ENCODE measurements at regions not wholly inside any gene's neighbourhood (a gene's known extent, or its start where the extent isn't known, plus 50 kb on each side); places are given as distances from the start of the nearest gene placed in this dataset.

DNA sequence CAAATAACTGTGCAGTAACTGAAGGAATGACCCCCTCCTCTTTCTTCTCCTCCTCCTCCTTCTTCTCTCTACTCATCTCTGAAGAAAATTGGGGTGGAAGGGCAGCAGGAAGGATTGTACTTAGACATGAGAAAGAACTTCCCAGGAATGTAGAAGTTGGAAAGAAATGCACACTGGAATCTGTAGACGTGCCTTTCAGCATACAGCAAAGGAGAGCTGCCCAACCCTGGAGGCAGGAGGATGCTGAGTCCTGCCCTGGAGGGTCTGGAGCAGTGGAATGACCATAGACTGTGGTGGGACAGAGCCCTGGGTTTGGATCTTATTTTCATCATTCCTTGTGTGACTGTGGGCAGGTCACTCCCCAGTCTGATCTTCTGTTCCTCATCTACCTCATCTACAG, 80.1 kb downstream of the PJA1 start:
- DNase-seq (ENCODE audit: low read depth in 4 of 4, low spot score in 3 of 4) = no peak

DNA sequence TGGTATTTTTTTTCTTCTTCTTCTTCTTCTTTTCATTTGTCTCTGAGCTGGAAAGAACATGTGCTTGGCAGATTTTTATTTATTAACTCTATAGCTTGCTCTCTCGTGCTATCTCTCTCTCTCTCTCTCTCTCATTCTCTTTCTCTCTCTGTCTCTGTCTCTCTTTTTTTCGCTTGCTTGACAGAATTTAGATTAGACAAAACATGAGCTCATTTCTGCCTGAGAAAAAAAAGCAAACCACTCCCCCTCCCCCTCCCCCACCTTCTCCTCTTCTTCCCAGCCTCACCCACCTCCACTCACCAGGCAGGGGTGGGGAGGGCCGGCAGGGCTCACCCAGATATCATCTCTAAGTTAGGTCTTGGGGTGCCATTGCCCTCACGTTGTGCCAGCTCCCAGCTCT, 81.5 kb downstream of the PJA1 start:
- no peak for DNase-seq (ENCODE audit: low read depth in 4 of 4, low spot score in 3 of 4)

DNA sequence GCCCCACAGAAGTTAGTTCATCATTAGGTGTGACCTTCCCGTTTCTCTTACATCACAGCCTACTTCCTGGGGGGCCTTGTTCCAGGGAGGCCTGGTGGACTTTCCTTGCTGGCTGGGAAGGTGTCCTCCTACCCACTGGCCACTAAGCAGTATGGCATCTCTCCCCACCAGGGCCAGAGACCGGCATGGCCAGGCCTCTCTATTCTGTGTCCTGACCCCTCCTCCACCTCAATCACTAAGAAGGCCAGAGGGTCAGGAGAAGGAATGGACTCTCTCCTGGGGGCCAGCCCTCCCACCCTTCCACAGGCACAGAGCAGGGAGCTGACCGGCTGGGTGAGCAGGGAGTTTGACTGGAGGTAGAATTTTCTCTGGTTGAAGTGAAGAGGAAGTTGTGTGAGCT, 81.9 kb downstream of the PJA1 start:
- DNase-seq (ENCODE audit: low read depth in 4 of 4, low spot score in 3 of 4) = no peak

DNA sequence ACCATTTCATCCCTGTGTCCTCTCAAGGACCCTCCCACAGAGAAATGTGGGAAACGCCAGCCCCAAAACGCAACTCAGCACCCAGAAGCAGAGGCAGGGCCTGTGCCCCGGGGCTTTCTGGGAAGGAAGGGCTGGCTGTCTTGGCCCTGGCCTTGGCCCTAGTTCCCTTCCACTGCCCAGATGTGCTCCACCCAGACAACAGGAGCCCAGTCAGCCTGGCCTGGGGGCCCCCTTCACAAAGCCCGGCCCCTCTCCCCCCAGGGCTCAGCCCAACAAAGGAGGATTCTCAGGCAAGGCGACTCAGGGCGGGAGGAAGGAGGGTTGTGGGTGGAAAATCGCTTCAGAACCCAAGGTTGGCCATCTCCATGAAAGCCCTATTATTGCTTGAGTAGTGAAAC, 82.5 kb downstream of the PJA1 start:
- DNase-seq (ENCODE audit: low read depth in 4 of 4, low spot score in 3 of 4) = no peak

DNA sequence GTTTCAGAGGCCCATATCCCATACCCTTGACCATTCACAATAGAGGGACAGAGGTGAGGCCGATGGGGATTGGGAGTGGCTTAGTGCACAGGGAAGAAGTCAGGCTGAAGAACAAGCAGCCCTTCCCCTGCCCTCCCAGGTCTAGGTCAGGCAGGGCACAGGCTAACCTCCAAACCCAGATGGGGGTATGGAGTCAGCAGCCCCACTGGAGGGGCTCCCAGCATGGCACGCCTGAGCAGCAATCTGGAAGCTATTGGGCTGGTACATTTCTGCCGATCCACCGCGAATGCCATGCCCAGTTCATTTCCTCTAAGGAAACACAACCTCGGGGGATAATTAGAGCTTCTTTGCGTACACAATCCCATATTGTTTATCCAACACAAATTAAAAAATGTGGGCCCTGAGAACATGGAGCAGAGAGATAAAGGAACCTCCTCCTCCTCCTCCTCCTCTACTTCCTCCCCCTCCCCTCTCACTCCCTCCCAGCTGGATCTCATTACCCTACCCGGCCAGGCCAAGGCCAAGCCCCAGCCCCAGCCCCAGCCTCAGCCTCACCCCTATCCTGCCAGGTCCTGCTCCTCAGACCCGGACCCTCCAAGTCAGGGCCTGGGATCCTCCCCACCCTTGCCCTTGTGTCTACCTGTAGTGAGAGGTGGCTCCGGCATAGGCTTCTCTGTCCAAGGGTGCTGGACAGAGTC, 83.0 kb downstream of the PJA1 start:
- DNase-seq (ENCODE audit: low read depth in 4 of 4, low spot score in 3 of 4) = no peak

DNA sequence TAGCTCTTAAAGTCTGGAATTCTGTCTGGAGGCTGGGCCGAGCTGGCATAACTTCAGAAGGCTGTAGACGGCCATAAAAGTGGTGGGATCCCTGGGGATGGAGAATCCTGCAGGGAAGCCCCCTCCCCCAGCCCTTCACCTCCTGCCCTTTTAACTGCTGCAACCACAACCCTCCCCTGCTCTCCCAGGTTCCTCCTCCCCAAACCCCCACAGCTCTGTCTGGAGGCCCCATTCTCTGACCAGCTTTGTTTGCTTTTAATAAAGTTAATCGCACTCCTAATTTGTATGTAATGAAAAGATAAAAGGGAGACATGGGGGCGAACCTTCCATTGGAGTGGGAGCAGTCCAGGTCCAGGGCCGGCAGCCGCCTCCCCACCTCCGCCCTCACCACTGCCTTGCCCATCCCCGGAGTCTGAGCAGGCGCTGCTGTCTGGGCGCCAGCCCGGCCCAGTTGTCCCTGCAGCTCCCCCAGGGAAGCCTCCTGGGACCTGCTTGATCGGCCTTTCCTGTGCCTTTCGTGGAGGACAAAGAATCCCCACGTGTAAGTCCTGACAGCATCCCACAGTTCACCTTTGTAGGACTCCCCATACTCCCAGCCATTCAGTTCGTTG, 84.3 kb downstream of the PJA1 start:
- no peak for DNase-seq (ENCODE audit: low read depth in 4 of 4, low spot score in 3 of 4)

DNA sequence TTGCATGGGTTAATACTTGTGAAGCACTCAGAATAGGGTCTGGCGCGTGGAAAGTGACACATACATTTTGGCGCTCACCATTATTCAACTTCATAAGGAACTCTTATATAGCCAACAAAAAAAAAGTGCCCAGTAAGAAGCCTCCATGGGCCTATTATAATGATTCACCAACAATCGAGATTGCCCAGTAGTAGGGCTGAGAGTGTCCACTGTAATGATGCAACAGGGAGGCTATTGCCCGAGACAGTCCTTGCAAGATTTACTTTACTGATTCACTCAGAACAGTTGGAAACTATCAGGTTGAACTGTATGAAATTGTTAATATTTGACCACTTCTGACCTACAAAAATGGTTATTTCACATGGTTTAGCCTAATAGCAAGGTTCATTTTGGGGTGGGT, 86.0 kb downstream of the PJA1 start:
- no peak for DNase-seq (ENCODE audit: low read depth in 4 of 4, low spot score in 3 of 4)

DNA sequence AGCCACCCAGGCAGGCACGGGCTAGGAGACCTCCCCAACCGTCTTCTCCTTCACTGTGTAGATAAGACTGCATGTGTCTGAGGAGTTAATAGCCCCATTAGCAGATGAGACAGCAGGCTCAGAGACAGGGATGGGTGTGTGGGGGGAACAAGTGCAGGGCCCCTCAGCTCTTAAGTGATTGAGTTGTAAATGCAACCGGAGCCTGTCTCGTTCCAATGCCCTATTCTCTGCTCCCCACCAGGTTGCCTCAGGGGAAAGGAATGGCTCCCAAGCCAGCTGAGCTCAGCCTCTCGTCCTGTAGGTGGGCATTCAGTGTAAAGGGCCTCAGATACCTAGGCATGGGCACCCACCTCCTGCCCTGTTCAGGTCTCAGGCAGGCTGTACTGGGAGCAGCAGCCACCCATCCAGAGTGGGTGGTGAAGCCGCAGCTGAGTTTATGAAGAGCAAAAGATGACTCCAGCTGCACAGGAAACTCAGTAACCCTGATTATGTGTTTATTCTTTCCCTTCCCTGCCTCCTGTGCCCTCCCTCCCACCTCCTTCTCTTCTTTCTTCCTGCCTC, 87.3 kb downstream of the PJA1 start:
- DNase-seq (ENCODE audit: low read depth in 4 of 4, low spot score in 3 of 4) = no peak

DNA sequence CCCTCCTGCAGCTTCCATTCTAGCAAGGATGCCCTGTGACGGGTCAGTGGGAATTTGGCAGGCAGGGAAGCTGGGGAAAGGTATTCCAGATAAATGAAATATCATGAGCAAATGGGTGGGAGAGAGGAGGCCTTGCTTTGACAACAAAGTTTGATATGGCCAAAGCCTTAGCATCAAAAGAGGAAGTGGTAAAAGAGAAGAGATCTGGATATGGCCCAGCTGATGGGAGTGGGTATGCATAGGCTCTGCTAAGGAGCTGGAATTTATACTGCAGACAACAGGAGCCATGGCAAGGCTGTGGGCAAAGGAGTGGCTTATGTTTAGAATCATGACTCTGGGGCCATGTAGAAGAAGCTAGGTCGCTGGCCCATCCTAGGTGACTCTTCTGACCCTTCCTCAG, 89.2 kb downstream of the PJA1 start:
- DNase-seq (ENCODE audit: low read depth in 4 of 4, low spot score in 3 of 4) = no peak

DNA sequence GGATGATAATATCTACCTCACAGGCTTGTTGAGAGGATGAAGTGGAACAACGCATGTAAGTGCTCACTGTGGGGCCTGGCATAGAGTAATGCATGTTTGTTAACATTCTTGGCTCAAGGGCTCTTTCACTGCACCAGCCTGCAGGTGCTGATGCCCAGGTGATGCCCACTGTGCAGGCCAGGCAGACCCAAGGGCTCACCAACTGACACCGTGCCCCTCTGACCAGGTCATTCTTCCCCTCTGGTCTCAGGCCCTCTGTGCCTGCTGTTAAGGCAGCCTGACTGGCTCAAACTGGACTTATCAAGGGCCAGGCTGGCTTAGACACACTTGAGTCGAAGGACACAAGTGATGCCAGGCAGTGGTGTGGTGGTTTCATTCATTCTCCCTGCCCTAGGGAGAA, 90.5 kb downstream of the PJA1 start:
- DNase-seq (ENCODE audit: low read depth in 4 of 4, low spot score in 3 of 4) = no peak

DNA sequence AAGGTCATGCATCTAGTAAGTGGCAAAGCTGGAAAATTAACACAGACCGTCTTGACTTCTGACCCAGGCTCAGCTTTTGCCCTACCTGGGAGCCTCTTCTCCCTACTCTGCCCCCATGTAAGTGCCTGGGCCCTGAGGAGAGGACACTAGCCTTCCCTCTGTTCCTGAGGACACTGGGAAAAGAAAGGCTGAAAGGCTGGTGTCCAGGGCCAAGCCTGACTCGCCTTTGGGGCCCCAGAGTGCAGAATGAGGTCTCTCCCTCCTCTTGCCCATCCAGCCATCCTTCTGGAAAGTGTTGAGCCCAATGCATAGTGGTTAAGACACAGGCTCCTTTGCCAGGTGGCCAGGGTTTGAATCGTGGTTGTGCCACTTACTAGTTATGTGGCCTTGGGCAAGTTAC, 91.5 kb downstream of the PJA1 start:
- no peak for DNase-seq (ENCODE audit: low read depth in 4 of 4, low spot score in 3 of 4)

DNA sequence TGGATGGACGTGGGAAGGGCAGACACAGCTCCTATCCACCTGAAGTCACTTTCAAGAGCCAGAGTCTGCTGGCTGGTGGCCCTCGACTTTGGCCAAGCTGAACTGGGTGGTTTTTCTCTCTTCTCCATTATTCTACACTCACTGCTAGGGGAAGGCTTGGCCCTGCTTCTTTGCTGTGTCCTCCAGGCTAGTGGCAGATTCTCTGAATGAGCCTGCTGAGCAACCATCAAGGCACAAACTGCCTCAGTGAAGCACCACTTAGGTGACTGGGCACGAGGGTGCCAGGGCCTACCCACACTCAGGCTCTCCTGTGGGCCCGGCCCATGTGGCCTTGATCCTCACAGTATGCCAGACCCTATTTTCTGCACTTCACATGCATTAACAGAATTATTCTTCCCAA, 92.0 kb downstream of the PJA1 start:
- no peak for DNase-seq (ENCODE audit: low read depth in 4 of 4, low spot score in 3 of 4)

DNA sequence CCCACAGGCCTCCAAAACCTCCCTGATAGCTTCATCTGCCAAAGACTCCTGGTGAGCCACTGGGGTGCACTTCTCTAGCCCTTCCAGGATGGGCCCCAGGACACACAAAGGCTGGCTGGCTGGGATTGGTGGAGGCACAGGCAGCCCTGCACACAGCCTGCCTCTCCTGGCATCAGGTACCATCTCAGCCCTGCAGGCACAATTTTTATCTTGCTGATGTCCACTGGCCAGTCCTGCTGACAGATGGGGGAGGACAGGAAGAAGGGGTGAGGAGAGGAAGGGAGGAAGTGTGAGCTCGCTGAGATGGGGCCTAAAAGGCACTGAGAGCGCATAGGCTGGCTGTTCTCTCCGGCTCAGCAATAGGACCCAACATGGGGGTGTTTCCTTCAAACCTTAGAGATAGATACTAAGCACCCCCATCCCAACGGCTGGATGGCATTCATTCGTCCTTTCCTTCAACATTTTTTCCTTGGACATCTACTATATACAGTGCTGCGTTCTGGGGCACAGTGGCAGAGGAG, 92.7 kb downstream of the PJA1 start:
- no peak for DNase-seq (ENCODE audit: low read depth in 4 of 4, low spot score in 3 of 4)

DNA sequence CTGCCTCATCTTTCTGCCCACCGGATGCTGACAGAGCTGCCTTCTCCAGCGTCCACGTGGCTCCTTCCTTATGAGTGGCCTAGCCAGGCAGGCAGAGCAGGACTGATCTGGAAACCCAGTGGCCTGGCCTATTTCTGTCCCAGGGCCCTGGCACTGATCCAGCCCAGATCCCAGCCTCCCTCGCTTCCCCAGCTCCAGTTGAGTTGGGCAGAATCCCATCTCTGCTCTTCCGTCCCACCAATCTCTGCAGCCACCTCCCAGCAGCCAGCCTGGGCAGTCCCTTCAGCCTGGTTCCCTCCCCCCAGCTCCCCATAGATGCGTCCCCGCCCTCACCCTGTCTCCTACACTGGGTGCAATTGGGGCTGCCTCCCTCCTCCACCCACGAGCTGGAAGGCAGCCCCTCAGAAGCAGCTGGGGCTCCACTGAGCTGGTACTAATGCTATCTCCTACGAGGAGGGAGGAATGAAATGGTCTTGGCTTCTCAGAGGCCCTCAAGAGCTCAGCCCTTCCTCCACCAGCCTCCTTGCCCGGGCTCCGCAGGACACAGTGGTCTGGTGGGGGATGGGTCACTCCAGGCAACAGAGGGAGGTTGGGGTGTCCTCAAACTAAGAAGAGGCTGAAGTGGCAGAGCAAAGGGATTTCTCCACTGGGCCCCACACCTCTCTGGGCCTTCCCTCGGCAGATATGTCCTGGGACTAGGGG, 94.2 kb downstream of the PJA1 start:
- DNase-seq (ENCODE audit: low read depth in 4 of 4, low spot score in 3 of 4) = no peak

DNA sequence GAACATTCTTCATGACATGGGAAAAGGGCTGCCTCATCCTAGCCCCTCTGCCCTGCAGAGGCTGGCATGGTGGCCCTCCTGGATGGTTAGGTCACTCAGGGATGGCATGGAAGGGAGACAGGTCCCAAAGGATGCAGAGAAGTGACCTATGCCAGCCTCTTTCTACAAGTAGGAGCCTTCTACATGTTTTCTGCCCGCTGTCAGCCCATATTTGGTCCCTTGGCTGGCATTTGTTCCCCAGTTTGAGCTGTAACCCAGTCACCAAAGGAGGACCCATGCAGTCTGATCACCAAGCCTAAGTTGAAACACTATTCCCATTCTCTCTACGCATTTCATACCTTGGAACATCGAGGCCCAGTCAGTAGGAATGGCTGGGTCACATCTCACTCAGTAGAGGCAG, 95.4 kb downstream of the PJA1 start:
- DNase-seq (ENCODE audit: low read depth in 4 of 4, low spot score in 3 of 4) = no peak

DNA sequence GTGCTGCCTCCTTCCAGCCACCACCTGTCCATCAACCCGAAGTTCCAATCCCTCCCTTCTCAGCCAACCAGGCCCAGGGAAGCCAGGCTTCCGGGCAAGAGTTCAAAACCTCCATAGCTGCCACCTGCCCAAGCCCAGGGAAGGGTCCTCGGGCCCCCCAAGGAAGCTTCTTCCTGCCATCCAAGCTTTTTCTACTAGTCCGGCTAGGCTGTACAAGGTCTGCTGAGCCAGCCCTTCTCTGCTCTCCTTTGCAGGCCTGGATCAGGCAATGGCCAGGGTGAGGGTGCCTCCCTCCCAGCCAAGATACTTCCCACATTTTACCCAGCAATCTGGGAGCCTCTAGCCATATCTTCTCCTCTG, 96.2 kb downstream of the PJA1 start:
- no peak for DNase-seq (ENCODE audit: low read depth in 4 of 4, low spot score in 3 of 4)

DNA sequence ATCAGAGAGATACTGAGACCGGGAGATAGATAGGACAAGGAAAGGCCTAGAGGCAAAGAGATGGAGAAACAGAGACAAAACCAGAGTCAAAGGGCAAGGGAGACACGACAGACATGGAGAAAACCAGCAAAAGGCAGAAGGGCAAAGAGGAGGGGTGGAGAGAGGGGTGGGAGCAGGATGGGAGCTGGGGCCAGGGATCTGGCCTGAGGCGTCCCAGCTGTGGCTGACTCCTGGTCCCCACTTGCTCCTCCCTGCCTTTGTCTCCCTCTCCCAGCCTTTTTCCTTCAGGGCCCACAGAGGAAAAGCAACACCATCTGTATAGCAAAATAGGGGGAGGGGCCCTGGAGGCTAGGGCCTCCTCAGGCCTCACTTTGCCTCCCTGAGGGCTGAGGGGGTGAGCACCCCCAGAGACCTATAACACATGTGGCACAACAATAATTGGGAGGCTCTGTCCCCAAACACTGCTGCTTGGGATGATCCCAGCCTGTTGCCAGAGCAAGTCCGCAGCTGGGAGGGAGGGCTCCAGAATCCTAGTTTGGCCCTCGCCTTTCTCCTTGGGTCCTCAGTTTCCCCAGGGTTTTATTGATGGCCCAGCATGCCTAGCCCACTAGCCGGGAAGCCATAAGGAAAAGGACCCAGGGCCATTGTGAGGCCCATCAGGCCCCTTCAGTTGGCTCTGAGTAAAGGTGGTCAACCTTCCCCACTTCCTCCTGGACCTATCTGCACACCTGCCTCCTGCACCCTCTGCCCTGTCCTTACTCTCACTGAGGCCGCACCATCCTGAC, 96.8 kb downstream of the PJA1 start:
- no peak for DNase-seq (ENCODE audit: low read depth in 4 of 4, low spot score in 3 of 4)

DNA sequence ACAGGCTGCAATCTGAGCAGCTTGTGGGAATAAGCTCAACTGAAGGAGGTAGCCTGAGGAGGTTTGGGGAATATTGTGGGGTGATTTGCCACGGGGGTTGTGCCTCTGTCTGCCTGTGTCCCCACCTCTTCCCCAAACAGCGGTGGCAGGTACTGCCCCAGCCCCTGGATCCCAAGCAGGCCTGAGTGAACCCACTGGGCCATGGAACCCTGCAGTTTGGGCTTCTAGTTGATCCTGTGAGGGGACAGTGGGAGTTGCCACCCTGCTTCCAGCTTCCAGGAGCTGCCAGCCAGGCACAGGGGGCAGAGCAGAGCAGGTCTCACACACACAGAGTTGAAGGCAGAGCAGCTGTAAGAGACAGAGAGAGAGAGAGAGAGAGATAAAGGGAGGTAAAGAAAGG, 97.4 kb downstream of the PJA1 start:
- no peak for DNase-seq (ENCODE audit: low read depth in 4 of 4, low spot score in 3 of 4)

DNA sequence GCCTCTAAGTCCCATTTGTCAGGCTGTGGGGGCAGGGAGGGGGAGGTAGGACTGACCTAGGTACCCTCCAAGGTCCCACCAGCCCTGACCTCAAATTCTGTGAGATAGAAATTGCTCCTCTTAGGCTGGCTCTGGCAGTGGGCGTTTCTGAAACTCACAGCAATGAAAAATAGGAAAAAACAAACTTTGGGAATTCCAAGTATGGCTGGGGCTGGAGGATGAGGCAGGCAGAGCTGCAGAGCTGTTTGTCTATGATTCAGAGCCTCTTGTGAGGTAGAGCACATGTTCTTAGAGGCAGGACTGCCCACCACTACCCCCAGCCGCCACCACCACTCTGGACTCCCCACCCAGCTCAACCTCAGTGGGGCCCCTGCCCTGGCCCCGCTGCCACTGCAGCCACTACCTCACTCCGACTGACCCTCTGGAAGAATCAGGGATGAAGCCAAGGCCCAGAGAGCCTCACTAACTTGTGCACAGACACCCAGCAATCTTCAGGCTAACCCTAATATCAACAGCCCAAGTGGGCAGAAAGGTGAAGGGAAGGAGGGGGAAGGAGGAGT, 98.2 kb downstream of the PJA1 start:
- no peak for DNase-seq (ENCODE audit: low read depth in 4 of 4, low spot score in 3 of 4)

DNA sequence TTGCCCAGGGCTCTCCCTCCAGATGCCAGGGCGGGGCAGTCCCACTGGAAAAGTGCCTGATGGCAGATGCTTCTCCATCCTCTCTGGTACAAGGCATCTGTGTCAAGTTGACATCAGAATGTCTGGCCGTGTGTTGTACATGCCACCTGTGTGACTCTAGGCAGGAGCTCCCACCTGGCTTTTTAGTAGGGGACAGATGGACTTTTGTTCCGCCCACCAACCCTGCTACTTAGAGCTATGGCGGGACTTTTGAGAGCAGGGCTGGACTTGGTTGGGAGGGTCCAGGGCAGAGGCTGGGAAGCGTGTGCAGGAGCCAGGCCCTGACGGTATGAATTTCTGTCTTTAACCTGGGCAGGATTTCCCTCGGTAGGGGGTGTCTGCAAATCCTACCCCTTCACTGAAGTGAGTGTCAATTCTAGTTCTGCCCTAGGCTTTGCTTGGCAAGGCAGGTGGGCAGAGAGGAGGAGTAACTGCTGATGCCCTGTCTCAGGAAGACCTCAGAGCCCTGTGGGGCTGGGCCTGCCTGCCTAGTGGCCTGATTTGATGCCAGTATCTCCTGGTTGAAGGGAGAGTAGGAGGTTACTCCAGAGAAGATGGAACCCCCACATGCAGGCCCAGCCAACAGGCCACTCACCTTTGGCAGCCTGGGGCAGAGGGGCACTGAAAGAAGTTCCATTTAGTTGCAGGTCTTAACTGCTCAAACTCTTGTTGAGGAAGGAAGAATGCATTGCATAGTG, 99.1 kb downstream of the PJA1 start:
- no peak for DNase-seq (ENCODE audit: low read depth in 4 of 4, low spot score in 3 of 4)
